HG03175 (cell line): ENCODE measurements at regions not wholly inside any gene's neighbourhood (a gene's known extent, or its start where the extent isn't known, plus 50 kb on each side); places are given as distances from the start of the nearest gene placed in this dataset.
"Not testable (repeated sequence)": the region's sequence is repeated elsewhere in the genome, so short reads cannot be mapped to it uniquely, and the experiment has no call there.

ENCODE experiments used
- ATAC-seq: cut with Tn5 transposase; IDR thresholded peaks from one replicate; pipeline ENCODE4 v1.9.1; 2021; ENCODE audit warnings: mild to moderate bottlenecking, moderate library complexity; ENCODE audit not compliant: unreplicated experiment

DNA sequence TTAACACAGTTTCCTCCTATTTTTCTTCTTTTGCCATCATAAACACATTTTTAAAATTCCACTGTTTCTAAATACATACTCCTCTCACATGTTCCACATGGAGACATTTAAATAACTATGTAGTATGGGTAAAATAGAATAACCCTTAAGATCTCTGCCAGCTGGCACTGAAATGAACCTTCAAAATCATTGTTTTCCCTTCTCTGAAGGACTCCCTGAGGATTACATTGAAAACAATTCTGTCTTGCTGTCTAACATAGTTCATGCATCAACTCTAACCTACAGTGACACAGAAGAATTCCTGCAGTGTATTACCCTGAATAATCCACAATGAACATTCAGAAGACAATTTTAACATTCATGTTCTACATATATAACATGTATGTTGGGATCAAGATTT, 1361.8 kb upstream of the CITED2 start:
- no peak for ATAC-seq

DNA sequence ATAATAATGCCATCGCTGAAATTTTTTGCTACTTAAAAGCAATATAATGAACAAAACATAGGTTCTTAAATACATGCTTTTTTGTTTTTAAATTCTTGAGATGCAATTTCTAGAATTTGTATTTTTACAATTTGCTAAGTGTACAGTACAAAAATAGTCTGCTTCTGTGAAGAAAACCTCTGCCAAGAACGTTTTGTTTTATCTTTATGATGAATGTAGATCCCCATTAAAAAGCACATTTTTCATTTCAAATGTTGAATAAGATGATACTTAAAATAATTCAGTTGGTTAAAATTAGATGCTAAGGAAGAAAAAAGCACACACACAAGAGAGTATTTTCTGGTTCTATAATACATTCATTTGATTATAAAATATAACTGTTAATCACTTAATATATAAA, 1358.5 kb upstream of the CITED2 start:
- ATAC-seq: no peak

DNA sequence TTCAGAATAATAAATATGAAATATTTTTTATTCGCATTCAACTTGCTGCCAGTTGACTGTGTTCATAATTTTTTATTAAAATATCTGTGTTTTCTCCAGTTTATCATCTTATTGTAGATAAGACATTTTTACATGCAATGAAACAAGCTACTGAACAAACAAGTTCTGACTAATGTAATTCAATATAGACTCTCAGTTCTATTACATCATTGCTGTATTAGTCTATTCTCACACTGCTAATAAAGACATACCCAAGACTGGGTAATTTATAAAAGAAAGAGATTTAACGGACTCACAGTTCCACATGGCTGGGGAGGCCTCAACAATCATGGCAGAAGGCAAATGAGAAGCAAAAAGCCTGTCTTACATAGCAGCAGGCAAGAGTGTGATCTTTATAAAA, 1357.7 kb upstream of the CITED2 start:
- no peak for ATAC-seq

DNA sequence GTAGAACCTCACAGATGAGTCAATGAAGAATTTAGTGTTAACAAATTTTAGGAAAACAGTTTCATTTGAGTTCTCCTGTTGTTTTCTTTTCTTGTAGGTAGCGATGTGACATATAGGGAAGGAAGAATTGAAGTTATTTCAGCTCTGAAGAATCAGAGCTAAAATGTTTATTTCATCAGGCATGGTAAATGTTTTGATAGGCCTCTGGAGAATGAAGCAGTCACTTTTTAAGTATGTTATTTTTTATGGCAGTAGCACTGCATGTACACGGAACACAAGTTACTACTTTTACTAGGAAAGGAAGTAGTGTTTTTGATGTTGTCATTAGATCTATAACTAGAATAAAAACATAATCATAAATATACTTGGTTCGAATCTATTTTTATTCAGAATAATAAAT, 1357.3 kb upstream of the CITED2 start:
- ATAC-seq: no peak

DNA sequence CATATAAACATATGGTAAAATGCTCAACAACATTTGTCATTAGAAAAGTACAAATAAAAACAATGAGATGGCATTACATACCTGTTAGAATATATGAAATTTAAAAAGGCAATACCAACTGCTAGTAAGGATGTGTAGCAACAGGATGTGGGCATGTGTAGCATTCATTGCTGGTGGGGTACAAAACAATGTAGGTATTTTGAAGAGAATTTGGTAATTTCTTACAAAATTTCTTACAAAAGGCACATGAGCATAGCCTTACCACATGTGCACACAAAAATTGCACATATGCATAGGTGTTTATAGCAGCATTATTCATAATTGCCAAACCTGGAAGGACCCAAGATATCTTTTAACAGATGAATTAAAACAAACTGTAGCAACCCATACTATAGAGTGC, 1355.1 kb upstream of the CITED2 start:
- no peak for ATAC-seq

DNA sequence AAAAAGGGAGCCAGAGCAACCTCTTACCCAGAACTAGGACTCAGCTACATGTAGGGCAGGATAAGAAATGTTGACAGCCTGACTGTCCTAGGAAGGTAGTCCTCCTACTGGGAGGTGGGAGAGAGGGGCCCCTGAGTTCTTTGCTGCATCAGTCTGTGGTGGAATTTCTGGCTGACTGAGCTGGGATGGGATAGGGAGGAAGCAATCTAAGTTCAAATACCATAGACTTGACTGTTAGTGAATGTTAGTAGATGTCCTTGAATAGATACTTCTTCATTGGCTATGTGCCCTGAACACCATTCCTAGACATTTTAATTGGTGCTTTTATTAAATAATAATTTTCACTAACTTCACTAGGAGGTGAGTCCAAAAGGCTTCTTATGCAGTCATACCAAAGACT, 1343.6 kb upstream of the CITED2 start:
- ATAC-seq: no peak

DNA sequence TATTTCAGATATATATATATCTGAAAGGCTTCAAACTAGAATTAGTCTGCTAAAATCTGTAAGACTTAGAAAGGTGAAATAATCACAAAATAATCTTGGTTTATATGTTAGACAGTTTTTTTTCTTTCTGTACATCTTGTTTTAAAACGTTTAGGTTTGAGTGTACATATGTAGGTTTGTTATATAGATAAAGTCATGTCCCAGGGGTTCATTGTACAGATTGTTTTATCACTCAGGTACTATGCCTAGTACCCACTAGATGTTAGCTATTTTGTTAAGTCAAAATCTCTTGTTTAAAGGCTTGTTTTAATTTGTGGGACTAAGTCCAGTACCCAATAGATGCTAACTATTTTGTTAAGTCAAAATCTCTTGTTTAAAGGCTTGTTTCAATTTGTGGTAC, 1339.0 kb upstream of the CITED2 start:
- no peak for ATAC-seq

DNA sequence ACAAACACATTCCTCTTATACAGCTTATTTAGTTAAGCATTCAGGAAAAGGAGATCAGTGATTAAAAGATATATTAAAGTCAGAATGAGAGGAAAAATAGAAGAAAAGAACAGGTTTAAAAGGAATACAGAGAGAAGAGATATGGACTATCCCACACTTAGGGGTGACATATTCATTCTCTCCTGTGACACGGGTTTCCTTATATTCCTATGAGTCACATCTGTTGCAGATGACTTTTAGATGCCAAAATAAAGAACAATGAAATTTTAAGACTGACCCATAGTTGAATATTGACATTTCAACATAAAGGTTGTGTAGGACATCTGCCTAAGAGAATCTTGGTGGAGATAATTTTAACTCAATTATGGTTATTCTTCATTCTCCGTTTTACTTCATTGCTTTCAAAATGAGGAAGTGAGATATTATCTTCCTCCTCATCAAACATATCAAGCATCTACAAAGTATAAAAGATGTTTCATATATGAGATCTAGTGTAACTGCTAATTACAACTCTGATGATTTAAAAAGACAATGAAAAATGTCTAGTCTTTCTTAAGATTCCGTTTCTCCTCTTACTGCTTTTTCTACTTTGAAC, 1336.7 kb upstream of the CITED2 start:
- ATAC-seq: peak; percentile 68

DNA sequence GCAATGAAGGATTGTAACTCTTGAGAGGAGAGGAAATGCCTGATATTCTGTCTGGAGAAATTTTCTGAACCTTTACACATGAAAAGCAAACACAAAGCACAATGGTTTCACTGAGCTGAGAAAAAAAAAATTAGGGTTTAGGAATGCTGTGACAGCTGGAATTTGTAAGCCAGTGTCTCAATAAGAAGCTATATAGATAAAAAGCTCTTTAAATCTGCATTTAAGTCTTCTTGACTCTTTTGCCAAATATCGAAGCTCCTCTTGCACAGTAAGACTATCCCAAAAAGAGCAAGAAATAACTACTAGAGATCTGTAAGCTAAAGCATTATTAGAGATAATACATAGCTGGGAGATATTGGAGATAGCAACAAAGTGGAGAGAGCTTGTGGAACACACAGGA, 1334.0 kb upstream of the CITED2 start:
- no peak for ATAC-seq

DNA sequence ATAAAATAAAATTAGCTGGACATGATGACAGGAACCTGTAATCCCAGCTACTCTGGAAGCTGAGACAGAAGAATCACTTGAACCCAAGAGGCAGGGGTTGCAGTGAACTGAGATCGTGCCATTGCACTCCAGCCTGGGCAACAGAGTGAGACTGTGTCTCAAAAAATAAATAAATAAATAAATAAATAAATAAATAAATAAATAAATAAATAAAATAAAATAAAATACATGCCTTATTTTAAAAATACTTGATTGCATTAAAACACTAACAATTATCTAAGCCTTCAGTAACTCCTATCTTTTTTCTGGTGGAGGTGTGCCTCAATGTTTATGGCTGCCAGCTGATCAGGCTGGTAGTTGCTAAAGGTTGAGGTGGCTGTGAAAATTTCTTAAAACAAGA, 1329.6 kb upstream of the CITED2 start:
- ATAC-seq: not testable (repeated sequence)

DNA sequence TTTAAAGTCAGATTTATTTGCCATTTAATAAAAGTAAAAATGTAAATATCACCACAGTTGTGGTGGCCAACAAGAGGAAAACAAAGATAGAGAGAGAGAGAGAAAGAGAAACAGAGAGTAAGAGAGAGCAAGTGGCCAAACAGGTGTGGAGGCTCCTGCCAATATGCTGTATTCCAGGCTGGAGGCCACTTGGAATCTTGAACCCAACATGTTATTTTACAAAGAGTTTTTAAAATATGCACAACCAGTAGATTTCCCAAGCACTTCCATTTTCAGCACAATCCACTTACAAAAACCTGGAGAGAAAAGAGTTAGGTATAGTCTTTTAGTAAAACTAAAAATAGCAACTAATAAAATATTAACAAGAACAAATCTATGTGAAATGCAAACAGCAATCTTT, 1323.1 kb upstream of the CITED2 start:
- no peak for ATAC-seq

DNA sequence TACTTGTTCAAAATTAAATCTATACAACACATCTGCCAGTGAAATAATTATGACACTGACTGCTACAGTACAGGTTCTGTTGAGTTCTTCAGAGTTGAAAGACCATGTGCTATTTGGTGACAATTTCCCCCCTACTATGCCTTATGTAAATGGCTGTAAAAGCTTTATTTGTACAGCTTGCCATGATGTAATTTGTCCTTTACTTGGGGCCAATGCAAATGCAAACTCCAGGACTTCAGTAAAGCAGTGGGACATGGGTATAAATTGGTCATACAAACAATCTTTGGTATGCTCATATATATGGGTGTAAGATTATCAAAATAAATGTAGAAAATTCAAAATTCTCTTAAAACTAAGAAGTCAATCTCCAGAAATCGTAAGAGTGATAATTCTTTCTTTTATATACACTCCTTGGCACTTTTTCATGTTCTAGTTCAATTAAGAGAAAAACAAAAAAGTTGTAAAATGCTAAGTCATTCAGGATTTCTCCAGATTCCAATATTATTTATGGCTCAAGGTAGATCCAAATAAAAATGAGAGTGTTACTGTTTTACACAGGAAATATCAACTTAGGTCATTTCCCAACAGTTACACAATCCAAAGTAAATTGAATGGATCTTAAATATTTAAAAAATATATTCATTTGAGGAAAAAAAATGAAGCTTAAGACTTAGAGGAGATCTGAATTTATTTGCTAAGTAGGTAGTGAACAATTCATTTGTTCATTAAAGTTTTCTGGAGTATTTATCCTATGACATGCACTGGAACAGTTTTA, 1310.5 kb upstream of the CITED2 start:
- no peak for ATAC-seq

DNA sequence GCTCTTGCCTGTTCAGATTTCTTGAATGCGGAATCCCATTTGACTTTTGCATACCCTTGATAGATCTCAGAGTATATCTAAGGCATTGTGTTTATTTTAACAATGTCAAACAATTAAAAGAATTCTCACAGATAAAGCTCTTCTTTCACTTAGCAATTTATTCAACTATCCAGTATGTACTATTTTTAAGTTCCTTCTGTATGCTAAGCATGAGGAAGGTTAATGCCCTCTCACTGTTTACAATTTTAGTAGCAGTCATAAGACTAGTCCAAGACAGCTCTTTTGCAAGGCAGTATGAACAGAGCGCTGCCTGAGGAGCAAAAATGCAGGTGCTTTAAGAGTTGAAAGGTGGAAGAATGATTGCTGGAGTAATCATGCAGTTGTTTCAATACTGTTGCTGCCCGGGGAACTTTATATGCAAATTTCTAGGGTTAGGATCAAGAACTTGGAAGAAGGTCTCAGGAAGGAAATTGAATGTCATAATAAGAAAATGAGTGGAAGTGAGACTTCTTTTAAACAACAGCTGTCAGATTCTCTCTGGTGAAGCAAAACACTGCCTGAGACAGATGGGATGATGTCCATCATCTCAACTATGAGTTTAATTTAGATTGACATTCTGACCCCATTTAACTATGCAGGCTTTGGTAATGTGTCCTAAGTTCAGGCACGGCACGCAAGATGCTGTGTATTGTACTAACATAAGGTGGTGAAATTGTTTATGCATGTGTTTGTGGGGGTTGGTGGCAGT, 1303.5 kb upstream of the CITED2 start:
- ATAC-seq: no peak

DNA sequence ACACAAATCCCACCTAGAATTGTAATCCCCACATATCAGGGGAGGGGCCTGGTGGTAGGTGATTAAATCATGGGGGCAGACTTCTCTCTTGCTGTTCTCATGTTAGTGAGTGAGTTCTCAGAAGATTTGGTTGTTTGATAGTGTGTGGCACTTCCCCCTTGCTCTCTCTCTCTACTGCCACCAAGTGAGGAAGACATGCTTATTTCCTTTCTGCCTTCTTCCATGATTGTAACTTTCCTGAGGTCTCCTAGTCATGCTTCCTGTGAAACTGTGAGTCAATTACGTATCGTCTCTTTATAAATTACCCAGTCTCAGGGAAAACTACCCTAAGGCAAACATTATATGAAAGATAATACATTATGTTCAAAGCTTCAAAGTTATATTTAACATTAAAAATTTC, 1297.5 kb upstream of the CITED2 start:
- no peak for ATAC-seq

DNA sequence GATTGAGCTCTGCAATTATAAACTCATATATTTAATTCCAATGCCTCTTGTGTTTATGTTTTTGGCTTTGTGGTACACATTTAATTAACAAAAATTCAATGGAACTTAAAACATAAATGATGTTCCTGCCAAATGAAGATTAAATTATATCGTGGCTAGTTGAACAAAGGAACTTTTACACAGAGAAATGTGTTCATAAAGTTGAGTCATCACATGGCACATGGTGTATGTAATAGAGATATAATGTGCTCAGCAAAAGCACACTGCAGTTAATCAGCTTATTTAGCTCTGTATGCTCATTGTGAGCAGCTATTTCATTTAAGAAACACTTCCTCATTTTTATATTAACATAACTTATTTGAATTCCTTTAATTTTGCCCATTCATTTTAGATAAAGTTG, 1295.6 kb upstream of the CITED2 start:
- ATAC-seq: no peak

DNA sequence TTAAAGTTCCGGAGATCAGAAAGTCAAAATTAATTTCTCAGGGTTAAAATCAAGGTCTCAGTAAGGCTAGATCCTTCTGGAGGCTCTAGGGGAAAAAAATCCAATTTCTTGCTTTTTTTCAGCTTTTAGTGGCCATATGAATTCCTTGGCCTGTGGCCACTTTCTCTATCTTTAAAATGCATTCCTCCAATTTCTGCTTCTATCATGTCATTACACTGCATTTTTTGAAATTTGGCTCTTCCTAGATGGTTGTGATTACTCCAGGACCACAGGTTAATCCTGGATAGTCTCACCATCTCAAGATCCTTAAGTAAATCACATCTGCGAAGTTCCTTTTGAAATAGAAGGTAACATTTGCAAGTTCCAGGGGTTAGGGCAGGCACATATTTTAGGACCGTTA, 1294.9 kb upstream of the CITED2 start:
- ATAC-seq: no peak

DNA sequence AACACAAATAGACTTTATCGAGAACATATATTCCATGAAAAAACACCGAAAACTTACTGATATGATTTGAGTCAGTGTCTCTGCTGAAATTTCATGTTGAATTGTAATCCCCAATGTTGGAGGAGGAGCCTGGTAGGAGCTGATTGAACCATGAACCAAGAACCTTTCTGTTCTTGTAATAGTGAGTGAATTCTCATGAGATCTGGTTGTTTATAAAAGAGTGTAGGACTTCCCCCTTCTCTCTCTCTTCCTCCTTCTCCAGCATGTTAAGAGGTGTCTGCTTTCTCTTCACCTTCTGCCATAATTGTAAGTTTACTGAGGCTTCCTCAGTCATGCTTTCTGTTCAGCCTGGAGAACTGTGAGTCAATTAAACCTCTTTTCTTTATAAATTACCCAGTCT, 1289.3 kb upstream of the CITED2 start:
- ATAC-seq: no peak

DNA sequence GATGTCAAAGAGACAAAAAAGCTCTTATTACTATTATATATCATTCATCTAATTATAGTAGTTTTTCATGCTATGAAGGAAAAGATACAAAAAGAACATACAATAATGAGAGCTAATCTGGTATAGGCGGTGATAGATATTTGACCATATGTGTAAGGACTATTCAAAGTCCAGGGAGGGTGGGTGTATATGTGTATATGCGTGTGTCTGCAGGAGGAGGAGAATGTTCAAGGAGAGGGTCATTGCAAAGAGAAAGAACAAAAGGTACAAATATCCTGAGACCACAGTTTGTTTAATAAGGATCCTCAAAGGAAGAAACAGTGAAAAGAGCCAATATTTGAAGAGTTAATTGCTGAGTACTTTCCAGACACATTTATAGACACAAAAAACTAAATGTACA, 1288.6 kb upstream of the CITED2 start:
- no peak for ATAC-seq

DNA sequence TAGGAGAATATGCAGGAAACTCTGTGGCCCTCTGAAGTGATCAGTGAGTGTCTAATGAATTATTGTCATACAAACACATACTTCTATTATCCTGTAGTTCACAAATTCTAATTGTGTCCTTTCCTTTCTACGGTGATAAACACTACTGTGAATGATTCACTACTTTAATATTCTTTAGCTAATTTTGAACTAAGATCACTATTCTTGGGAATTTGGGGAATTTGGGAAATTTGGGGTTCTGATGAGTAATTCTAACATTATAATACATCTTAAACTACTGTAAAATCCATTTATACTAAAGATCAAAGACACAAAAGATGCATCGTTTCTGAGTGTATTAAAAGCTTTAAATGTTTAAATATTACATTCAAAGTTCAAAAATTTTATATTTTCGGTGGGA, 1287.2 kb upstream of the CITED2 start:
- ATAC-seq: no peak

DNA sequence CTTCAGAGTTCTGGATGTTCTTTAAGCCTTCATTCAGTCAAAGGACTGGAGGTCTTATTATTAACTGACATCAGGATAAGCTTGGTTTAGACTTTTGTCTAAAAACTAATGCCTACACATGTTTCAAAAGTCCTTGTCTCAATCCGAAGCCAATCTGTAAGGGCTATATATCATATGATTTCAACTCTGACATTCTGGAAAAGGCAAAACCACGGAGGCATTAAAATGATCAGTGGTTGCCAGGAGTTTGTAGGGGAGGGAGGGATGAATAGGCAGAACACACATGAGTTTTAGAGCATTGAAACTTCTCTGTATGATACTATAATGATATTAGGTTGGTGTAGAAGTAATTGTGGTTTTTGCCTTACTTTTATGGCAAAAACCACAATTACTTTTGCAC, 1285.8 kb upstream of the CITED2 start:
- ATAC-seq: no peak

DNA sequence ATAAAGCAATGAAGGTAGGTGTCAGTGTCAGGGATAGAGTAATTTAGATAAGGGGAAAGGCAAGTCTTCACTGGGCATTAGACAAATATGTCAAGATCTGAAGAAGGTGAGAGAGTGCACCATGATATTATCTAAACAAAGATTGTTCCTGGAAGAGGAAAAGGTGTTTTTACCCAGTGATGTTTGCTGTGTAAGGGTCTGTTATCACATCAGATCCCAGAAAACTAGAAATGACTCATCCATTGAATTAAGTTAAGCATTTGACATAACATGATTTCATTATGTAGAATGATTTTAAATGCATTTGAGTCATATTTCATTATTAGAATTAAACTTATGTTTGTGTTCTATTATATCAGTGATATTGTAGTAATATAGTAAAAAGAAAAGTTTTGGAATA, 1279.5 kb upstream of the CITED2 start:
- ATAC-seq: no peak

DNA sequence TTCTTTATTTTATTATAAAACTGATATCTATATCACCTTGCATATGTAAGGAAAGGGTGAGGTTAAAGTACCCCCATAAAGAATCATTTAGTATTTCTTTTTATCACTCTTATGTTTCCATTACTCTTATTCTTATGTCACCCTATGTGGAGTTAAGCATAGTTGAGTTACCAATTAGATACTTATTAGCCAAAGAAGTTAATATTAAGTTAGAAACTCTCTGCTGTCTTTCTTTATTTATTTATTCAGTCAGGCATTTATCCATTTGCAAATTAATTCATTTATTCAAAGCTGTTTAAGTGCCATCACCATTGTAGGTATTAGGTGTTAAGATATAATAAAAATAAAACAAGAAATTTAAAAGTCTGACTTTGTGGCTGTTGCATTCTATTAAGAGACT, 1279.1 kb upstream of the CITED2 start:
- no peak for ATAC-seq
